ENCODE measurements at regions not wholly inside any gene's neighbourhood (a gene's known extent, or its start where the extent isn't known, plus 50 kb on each side); places are given as distances from the start of the nearest gene placed in this dataset.

DNA sequence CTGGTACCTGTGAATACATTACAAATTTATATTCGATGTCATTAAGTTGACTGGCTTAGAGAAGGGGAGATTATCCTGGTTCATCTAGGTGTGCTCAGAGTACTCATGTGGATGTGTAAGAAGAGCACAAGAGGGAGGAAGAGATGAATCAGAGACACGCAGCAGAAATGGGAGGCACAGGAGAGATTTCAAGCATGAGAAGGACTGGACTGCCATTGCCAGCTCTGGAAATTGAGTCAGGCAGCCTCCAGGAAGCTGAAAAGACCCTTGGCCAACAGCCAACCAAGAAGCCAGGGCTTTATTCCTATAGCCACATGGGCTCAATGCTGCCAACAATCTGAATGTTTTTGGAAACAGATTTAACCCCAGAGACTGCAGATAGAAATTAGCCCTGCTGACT, 1390.0 kb downstream of the STIM2 start:
- Histone ChIP-seq H3K9ac (ENCODE audit: low read length) (no peak overlapping the region), H3K9me3 (ENCODE audit: insufficient read depth, low read depth, low read length) (no peaks in the 10 kb centered on the region), H3K4me2 (ENCODE audit: low read length) (no peak overlapping the region), H4K20me1 (ENCODE audit: insufficient read depth, low read length) (no peaks in the 10 kb centered on the region), H3K4me3 (ENCODE audit: insufficient read depth, low read depth, low read length) (no peak overlapping the region), H3K4me1 (ENCODE audit: insufficient read depth, low read length) (no peaks in the 10 kb centered on the region), H3K79me2 (ENCODE audit: insufficient read depth, low read length) (no peaks in the 10 kb centered on the region), H3K36me3 (ENCODE audit: insufficient read depth, low read length) (no peaks in the 10 kb centered on the region), H3K27me3 (ENCODE audit: insufficient read depth, low read length) (no peaks in the 10 kb centered on the region), H3K27ac (ENCODE audit: low read depth, low read length) (no peak overlapping the region), H2AFZ (ENCODE audit: low read depth, low read length) (no peak overlapping the region)
- no peak overlapping the region for H3K4me3 Mint-ChIP-seq (ENCODE audit: unreplicated experiment)
- H3K36me3 Mint-ChIP-seq (ENCODE audit: low read depth, unreplicated experiment): no peaks in the 10 kb centered on the region
- H3K27ac Mint-ChIP-seq (ENCODE audit: unreplicated experiment): no peak overlapping the region
- DNase-seq (ENCODE audit: low read depth): no peak
- no peak for FAIRE-seq
- H3K4me1 Mint-ChIP-seq (ENCODE audit: low read depth, unreplicated experiment): peaks cover 10% of the 10 kb centered on the region
- H3K27me3 Mint-ChIP-seq (ENCODE audit: low read depth, unreplicated experiment): no peaks in the 10 kb centered on the region
- TF ChIP-seq EZH2 (IDR thresholded peaks at IDR 0.05; ENCODE audit: insufficient read depth, low read length): no peak
- TF ChIP-seq, protein P1, sequence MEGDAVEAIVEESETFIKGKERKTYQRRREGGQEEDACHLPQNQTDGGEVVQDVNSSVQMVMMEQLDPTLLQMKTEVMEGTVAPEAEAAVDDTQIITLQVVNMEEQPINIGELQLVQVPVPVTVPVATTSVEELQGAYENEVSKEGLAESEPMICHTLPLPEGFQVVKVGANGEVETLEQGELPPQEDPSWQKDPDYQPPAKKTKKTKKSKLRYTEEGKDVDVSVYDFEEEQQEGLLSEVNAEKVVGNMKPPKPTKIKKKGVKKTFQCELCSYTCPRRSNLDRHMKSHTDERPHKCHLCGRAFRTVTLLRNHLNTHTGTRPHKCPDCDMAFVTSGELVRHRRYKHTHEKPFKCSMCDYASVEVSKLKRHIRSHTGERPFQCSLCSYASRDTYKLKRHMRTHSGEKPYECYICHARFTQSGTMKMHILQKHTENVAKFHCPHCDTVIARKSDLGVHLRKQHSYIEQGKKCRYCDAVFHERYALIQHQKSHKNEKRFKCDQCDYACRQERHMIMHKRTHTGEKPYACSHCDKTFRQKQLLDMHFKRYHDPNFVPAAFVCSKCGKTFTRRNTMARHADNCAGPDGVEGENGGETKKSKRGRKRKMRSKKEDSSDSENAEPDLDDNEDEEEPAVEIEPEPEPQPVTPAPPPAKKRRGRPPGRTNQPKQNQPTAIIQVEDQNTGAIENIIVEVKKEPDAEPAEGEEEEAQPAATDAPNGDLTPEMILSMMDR (IDR thresholded peaks at IDR 0.05; ENCODE audit: insufficient read depth, low read depth, low read length): no peak
- H3K9me3 Mint-ChIP-seq (ENCODE audit: unreplicated experiment): peaks cover 2% of the 10 kb centered on the region

DNA sequence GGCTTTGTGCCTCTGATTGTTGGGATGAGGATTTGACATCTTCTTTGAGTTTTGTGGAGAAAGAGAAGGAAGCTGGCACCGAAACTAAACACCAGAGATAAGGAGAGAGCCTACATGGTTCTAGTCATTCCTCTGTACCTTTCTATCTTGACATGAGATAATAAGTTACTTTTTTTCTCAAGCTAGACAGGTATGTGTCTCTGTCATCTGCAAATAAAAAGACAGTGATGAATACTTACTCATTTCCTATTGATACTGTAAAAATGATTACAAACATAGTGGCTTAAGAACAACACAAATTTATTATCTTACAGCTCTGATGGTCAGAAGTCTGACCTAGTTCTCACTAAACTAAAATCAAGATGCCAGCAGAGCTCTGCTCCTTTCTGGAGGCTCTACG, 1391.2 kb downstream of the STIM2 start:
- Histone ChIP-seq H3K9me3 (ENCODE audit: insufficient read depth, low read depth, low read length) (no peaks in the 10 kb centered on the region), H3K36me3 (ENCODE audit: insufficient read depth, low read length) (no peaks in the 10 kb centered on the region), H3K27me3 (ENCODE audit: insufficient read depth, low read length) (no peaks in the 10 kb centered on the region), H3K9ac (ENCODE audit: low read length) (no peak overlapping the region), H4K20me1 (ENCODE audit: insufficient read depth, low read length) (no peaks in the 10 kb centered on the region), H3K4me3 (ENCODE audit: insufficient read depth, low read depth, low read length) (no peak overlapping the region), H2AFZ (ENCODE audit: low read depth, low read length) (no peak overlapping the region), H3K4me2 (ENCODE audit: low read length) (no peak overlapping the region), H3K4me1 (ENCODE audit: insufficient read depth, low read length) (no peaks in the 10 kb centered on the region), H3K27ac (ENCODE audit: low read depth, low read length) (no peak overlapping the region), H3K79me2 (ENCODE audit: insufficient read depth, low read length) (no peaks in the 10 kb centered on the region)
- no peak overlapping the region for H3K4me3 Mint-ChIP-seq (ENCODE audit: unreplicated experiment)
- no peaks in the 10 kb centered on the region for H3K36me3 Mint-ChIP-seq (ENCODE audit: low read depth, unreplicated experiment)
- FAIRE-seq (no peak), DNase-seq (ENCODE audit: low read depth) (no peak)
- TF ChIP-seq, protein P1 (IDR thresholded peaks at IDR 0.05; ENCODE audit: insufficient read depth, low read depth, low read length): no peak
- TF ChIP-seq EZH2 (IDR thresholded peaks at IDR 0.05; ENCODE audit: insufficient read depth, low read length): no peak
- no peaks in the 10 kb centered on the region for H3K27me3 Mint-ChIP-seq (ENCODE audit: low read depth, unreplicated experiment)
- H3K27ac Mint-ChIP-seq (ENCODE audit: unreplicated experiment): no peak overlapping the region
- H3K4me1 Mint-ChIP-seq (ENCODE audit: low read depth, unreplicated experiment): peaks cover 10% of the 10 kb centered on the region
- peaks cover 3% of the 10 kb centered on the region for H3K9me3 Mint-ChIP-seq (ENCODE audit: unreplicated experiment)

DNA sequence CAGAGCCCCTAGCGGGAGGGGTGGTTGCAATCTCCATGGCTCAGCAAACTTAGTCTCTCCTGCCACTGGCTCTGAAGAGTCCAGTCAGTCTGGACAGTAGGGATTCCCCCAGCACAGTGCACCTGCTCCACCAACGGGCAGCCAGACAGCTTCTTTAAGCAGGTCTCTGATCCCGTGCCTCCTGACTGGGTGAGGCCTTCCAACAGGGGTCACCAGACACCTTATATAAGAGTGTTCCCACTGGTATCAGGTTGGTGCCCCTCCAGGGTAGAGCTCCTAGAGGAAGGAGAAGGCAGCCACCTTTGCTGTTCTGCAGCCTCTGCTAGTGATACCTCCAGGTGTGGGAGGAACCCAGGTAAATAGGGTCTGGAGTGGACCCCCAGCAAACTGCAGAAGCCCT, 1393.4 kb downstream of the STIM2 start:
- DNase-seq (ENCODE audit: low read depth) (no peak), FAIRE-seq (no peak)
- Histone ChIP-seq H4K20me1 (ENCODE audit: insufficient read depth, low read length) (no peaks in the 10 kb centered on the region), H3K9me3 (ENCODE audit: insufficient read depth, low read depth, low read length) (no peaks in the 10 kb centered on the region), H3K27me3 (ENCODE audit: insufficient read depth, low read length) (no peaks in the 10 kb centered on the region), H3K4me2 (ENCODE audit: low read length) (no peak overlapping the region), H3K4me3 (ENCODE audit: insufficient read depth, low read depth, low read length) (no peak overlapping the region), H3K27ac (ENCODE audit: low read depth, low read length) (no peak overlapping the region), H2AFZ (ENCODE audit: low read depth, low read length) (no peak overlapping the region), H3K36me3 (ENCODE audit: insufficient read depth, low read length) (no peaks in the 10 kb centered on the region), H3K4me1 (ENCODE audit: insufficient read depth, low read length) (no peaks in the 10 kb centered on the region), H3K79me2 (ENCODE audit: insufficient read depth, low read length) (no peaks in the 10 kb centered on the region), H3K9ac (ENCODE audit: low read length) (no peak overlapping the region)
- H3K27me3 Mint-ChIP-seq (ENCODE audit: low read depth, unreplicated experiment): no peaks in the 10 kb centered on the region
- peaks cover 7% of the 10 kb centered on the region for H3K9me3 Mint-ChIP-seq (ENCODE audit: unreplicated experiment)
- H3K27ac Mint-ChIP-seq (ENCODE audit: unreplicated experiment): no peak overlapping the region
- peaks cover 10% of the 10 kb centered on the region for H3K4me1 Mint-ChIP-seq (ENCODE audit: low read depth, unreplicated experiment)
- TF ChIP-seq, protein P1 (IDR thresholded peaks at IDR 0.05; ENCODE audit: insufficient read depth, low read depth, low read length): no peak
- TF ChIP-seq EZH2 (IDR thresholded peaks at IDR 0.05; ENCODE audit: insufficient read depth, low read length): no peak
- H3K36me3 Mint-ChIP-seq (ENCODE audit: low read depth, unreplicated experiment): no peaks in the 10 kb centered on the region
- H3K4me3 Mint-ChIP-seq (ENCODE audit: unreplicated experiment): no peak overlapping the region

Data from astrocyte (in vitro differentiated cells and primary cell).